BLaER1 (cell line): ENCODE measurements at regions not wholly inside any gene's neighbourhood (a gene's known extent, or its start where the extent isn't known, plus 50 kb on each side); places are given as distances from the start of the nearest gene placed in this dataset.

Experiments
- H3K27ac ChIP-seq: shearing (Covaris generic); formaldehyde crosslinking; 2 replicates; pipeline ENCODE4 v1.8.1; 2022
- H3K27me3 ChIP-seq: shearing (Covaris generic); formaldehyde crosslinking; 2 replicates; pipeline ENCODE4 v1.8.1; 2022
- H3K36me3 ChIP-seq: shearing (Covaris generic); formaldehyde crosslinking; 2 replicates; pipeline ENCODE4 v1.8.1; 2022
- H3K4me1 ChIP-seq: shearing (Covaris generic); formaldehyde crosslinking; 2 replicates; pipeline ENCODE4 v1.8.1; 2022
- H3K4me2 ChIP-seq: shearing (Covaris generic); formaldehyde crosslinking; 2 replicates; pipeline ENCODE4 v1.8.1; 2022
- H3K4me3 ChIP-seq: shearing (Covaris generic); formaldehyde crosslinking; 2 replicates; pipeline ENCODE4 v1.8.1; 2022
- H3K9ac ChIP-seq: shearing (Covaris generic); formaldehyde crosslinking; 2 replicates; pipeline ENCODE4 v1.8.1; 2022
- H3K9me3 ChIP-seq: shearing (Covaris generic); formaldehyde crosslinking; 2 replicates; pipeline ENCODE4 v1.8.1; 2022
- H4K20me1 ChIP-seq: shearing (Covaris generic); formaldehyde crosslinking; 2 replicates; pipeline ENCODE4 v1.8.1; 2022
- Cebpa-rat ChIP-seq: shearing (Covaris generic); IDR thresholded peaks from 2 replicates; pipeline ENCODE4 v1.8.1; 2022

DNA sequence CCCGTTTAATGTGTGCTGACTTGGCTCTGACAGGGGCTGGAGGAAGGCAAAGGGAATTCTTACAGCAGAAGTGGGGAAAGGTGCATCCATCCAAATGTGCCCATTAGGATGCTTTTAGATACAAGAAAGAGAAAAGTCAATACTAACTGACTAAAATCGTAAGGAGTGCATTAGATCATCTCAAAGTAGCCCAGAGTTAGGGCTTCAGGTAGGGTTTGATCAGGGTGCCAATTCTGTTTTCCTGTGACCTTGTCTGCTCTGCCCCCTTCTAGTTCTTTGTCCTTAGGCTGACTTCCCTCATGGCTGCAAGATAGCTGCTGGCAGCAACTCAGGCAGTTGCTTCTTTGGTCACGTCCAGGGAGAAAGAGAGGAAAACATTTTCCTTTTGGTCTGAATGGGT lies 240.8 kb downstream of the CDC5L start:
- Histone ChIP-seq H3K27me3 (no peaks in the 10 kb centered on the region), H3K36me3 (no peaks in the 10 kb centered on the region), H3K27ac (peak overlapping the region; percentile 77; the same call in 1 of the 2 replicates), H4K20me1 (no peaks in the 10 kb centered on the region), H3K9ac (no peak overlapping the region), H3K4me3 (no peak overlapping the region), H3K9me3 (no peaks in the 10 kb centered on the region), H3K4me1 (peaks cover 67% of the 10 kb centered on the region), H3K4me2 (peak overlapping the region; percentile 79; the same call in 1 of the 2 replicates)
- TF ChIP-seq Cebpa-rat: no peak

DNA sequence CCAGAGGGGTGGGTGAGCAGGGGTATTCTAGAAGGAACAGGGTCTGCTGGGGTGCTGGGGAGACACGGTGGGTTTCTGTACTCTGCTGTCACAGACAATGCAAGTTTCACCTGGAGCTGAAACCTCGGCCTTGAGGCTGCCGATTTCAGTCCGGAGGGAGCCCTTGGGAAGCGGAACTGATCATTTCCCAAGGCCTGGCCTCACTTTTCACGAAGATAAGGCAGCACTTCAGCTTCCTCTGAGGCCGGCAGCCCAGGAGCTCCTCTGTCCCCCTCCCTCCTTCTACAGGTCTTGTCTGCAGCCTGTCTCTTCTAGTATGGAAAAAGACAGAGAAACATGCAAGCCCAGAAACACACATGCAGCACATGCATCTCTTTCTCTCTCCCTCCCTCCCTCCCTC lies 242.1 kb downstream of the CDC5L start:
- Histone ChIP-seq H3K9me3 (no peaks in the 10 kb centered on the region), H3K27ac (0 out of 2 replicates have a peak overlapping the region, but pooled peaks have one; percentile 44), H3K9ac (no peak overlapping the region), H3K4me1 (peaks cover 55% of the 10 kb centered on the region), H3K4me2 (0 out of 2 replicates have a peak overlapping the region, but pooled peaks have one; percentile 18), H3K36me3 (no peaks in the 10 kb centered on the region), H4K20me1 (no peaks in the 10 kb centered on the region), H3K27me3 (no peaks in the 10 kb centered on the region), H3K4me3 (no peak overlapping the region)
- no peak for TF ChIP-seq Cebpa-rat

DNA sequence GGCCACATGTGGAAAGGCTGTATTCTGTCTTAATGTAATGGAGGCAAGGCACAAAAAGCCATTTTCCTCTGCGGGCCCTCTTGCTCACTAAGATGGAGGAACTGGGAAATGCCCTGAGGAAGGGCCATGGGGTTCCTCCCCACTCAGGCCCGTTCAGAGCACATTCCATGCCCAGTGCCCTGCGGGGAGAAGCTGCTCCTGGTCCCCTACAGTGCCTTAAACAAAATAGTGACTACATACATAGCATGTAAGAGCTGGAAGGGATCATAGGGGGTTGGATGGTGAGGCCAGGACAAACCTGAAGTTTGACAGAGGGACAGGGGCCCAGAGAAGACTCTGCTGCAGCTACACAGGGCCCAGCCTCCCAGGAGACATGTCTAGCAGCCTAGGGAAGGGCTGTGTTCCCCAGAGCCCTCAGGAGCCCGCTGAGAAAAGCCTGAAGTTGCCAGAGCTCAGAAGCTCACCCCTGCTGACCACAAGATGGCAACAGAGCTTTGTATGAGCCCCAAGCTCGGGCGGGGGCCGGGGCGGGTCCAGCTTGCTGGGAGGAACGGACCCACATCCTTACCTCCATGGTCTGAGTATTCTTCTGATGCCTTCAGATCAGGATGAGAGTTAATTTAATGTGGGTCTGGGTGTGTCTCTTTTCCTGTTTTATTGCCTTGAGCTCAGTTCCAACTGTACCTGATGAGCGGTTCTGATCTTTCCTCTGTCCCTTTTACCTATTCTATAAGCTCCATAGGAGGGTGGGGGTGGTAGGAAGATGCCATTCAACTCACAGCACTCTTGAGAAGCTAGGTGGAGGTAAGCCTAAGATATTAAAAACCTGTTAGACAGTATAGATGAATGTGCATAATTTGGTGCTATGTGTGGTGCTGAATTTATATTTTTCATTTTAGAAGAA lies 242.9 kb downstream of the CDC5L start:
- Histone ChIP-seq H3K27me3 (no peaks in the 10 kb centered on the region), H3K4me2 (peak overlapping the region; percentile 63)

DNA sequence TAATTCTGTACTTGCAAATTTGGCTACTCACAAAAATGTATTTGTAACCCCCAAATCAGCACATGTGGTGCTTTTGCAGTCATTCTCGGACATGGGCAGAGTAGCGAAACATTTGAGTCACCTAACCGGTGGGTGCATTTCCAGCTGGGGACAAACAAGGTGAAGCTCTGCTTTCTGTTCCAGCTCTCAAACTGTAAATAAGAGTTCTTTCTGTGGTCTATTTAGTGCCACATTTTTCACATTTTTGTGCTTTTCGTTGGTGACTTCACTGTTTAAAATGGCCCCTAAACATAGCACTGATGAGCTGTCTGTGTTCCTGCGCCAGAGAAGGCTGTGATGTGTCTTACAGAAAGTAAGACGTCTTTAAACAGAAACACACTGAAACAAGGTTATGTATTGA lies 244.5 kb downstream of the CDC5L start:
- H3K27ac ChIP-seq: no peak overlapping the region
- no peaks in the 10 kb centered on the region for H3K9me3 ChIP-seq
- no peak overlapping the region for H3K4me2 ChIP-seq
- no peak for TF ChIP-seq Cebpa-rat
- no peaks in the 10 kb centered on the region for H4K20me1 ChIP-seq
- no peaks in the 10 kb centered on the region for H3K27me3 ChIP-seq
- H3K36me3 ChIP-seq: no peaks in the 10 kb centered on the region
- H3K9ac ChIP-seq: no peak overlapping the region
- peaks cover 31% of the 10 kb centered on the region for H3K4me1 ChIP-seq
- H3K4me3 ChIP-seq: no peak overlapping the region

More for the DNA sequence above, 242.9 kb downstream of the CDC5L start:
- H3K9ac ChIP-seq: peak overlapping the region; percentile 58; the same call in 1 of the 2 replicates
- H3K4me3 ChIP-seq: no peak overlapping the region
- H3K27ac ChIP-seq: no peak overlapping the region
- H4K20me1 ChIP-seq: no peaks in the 10 kb centered on the region
- no peaks in the 10 kb centered on the region for H3K9me3 ChIP-seq
- TF ChIP-seq Cebpa-rat: no peak
- no peaks in the 10 kb centered on the region for H3K36me3 ChIP-seq
- H3K4me1 ChIP-seq: peaks cover 47% of the 10 kb centered on the region

DNA sequence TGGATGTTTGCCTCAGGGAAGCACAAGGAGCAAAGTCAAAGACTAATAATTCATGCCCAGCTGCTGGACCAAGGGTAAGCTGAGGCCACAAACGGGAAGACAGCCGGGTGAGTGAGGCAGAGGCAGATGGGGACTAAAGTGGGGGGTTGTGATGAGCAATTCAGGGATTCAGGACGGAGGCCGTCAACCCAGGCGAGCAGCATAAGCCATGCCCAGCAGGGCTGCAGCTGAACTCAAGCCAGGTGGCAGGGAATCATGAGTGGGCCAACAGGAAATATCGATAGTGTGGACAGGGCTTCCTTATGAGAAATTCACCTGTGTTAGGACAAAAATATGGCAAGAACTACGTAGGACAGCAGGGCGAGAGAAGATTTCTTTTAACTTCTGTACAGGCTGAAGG lies 246.8 kb downstream of the CDC5L start:
- H3K36me3 ChIP-seq: no peaks in the 10 kb centered on the region
- no peaks in the 10 kb centered on the region for H3K9me3 ChIP-seq
- H3K27ac ChIP-seq: no peak overlapping the region
- H3K27me3 ChIP-seq: no peaks in the 10 kb centered on the region
- no peak overlapping the region for H3K9ac ChIP-seq
- no peak overlapping the region for H3K4me2 ChIP-seq
- no peaks in the 10 kb centered on the region for H4K20me1 ChIP-seq
- no peak overlapping the region for H3K4me3 ChIP-seq
- TF ChIP-seq Cebpa-rat: no peak
- peaks cover 16% of the 10 kb centered on the region for H3K4me1 ChIP-seq

DNA sequence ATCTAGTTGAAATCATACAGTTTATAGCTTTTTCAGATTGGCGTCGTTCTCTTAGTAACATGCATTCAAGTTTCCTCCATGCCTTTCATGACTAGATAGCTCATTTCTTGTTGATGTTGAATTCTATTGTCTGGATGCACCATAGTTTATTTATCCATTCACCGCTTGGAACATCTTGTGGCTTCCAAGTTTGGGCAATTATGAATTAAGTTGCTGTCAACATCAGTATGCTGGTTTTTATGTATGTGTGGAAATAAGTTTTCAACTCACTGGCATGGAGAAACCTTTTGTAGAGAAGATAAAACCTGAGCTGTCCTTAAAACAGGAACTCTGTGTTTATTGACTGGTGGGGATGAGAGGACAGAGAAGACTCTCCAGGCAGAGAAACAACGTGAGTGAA lies 248.0 kb downstream of the CDC5L start:
- Histone ChIP-seq H3K9me3 (no peaks in the 10 kb centered on the region), H3K4me1 (peaks cover 6% of the 10 kb centered on the region), H4K20me1 (no peaks in the 10 kb centered on the region), H3K4me3 (no peak overlapping the region), H3K4me2 (no peak overlapping the region), H3K36me3 (no peaks in the 10 kb centered on the region), H3K9ac (no peak overlapping the region), H3K27ac (no peak overlapping the region), H3K27me3 (no peaks in the 10 kb centered on the region)
- no peak for TF ChIP-seq Cebpa-rat

DNA sequence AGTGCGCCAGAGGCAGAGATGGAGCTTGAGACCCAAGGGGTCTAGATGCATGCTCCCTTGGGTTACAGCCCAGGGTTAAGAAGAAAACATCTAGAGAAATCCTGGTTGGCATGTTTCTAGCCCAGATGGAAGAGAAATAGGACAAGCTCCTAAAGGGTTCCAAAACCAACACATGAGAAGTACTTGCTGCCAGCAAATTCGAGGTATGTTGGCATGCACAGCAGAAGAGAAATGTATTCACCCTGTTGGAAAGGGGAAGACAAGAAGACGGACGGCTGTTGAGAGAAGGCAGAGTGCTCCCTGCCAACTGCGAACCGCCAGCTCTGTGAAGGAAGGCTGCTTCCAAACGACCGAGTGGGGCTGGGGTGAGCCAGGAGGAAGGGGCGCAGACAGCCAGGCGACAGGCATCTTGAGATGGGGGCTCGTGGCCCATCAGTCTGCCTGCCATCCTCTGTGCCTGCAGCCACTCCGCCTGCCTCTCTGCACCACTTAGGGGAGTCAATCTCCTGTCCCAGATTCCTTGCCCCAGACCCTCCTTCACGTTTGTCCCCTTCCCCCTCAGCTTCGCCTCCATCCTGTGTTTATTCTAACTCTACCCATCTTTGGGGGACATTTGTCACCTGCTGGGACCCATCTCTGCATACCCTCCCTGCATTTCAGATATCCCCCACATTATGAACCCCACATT lies 249.2 kb downstream of the CDC5L start:
- Histone ChIP-seq H3K27ac (no peak overlapping the region), H4K20me1 (no peaks in the 10 kb centered on the region), H3K36me3 (no peaks in the 10 kb centered on the region), H3K4me2 (no peak overlapping the region), H3K9me3 (no peaks in the 10 kb centered on the region), H3K4me1 (no peaks in the 10 kb centered on the region), H3K9ac (no peak overlapping the region), H3K4me3 (no peak overlapping the region), H3K27me3 (no peaks in the 10 kb centered on the region)
- no peak for TF ChIP-seq Cebpa-rat

DNA sequence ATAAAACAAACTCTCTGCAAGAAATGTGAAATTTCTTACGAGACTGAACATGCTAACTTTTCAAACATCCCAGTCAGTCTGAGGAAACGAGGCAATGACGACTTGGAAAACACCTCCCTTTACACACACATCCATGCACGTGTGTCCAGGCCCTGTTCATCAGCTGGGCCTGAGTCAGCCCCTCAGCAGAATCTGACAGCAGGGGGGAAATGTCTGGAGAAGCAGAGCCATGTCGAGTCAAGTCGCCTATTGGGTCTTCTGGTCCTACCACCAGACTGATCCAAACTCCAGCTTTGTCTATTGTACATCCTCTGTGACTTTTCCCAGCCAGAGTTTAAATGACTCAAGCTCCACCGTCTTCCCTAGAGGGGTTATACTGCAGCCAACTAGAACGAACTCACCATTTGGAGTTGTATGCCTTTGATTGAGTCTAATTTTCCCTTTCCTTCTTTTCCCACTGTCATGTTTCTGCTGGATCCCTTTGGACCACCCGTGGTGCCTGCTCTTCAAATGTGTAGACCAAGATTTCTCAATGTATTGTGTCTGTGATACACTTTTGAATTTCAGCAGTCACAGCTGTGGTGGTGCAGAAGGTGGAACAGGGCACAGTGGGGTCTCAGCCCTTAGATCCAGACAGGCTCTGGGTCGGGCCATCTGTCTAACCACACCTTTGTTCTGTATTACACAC lies 254.0 kb downstream of the CDC5L start:
- H3K4me2 ChIP-seq: no peak overlapping the region
- H4K20me1 ChIP-seq: no peaks in the 10 kb centered on the region
- H3K27ac ChIP-seq: no peak overlapping the region
- peaks cover 6% of the 10 kb centered on the region for H3K4me1 ChIP-seq
- no peak overlapping the region for H3K4me3 ChIP-seq
- H3K27me3 ChIP-seq: no peaks in the 10 kb centered on the region
- H3K9me3 ChIP-seq: no peaks in the 10 kb centered on the region
- TF ChIP-seq Cebpa-rat: no peak
- no peaks in the 10 kb centered on the region for H3K36me3 ChIP-seq
- no peak overlapping the region for H3K9ac ChIP-seq

DNA sequence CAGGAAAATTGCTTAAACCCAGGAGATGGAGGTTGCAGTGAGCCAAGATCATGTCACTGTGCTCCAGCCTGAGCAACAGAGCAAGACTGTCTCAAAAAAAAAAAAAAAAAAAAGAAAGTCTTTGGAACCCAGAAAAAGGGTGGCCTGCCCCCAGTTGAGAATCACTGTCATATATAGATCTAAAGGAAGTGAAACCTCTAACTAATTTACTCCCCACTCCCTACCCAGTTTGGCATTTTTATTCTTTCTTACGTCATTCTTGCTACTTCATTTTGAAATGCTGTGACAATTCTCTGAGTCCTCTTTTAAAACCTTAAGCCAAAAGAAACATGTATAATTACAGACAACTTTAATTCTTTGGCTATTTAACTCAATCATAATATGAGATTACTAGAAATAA lies 254.8 kb downstream of the CDC5L start:
- H3K4me2 ChIP-seq: no peak overlapping the region
- no peak overlapping the region for H3K27ac ChIP-seq
- H3K4me1 ChIP-seq: peaks cover 6% of the 10 kb centered on the region
- H3K27me3 ChIP-seq: no peaks in the 10 kb centered on the region
- no peaks in the 10 kb centered on the region for H4K20me1 ChIP-seq
- no peak overlapping the region for H3K9ac ChIP-seq
- no peaks in the 10 kb centered on the region for H3K9me3 ChIP-seq
- TF ChIP-seq Cebpa-rat: no peak
- H3K4me3 ChIP-seq: no peak overlapping the region
- no peaks in the 10 kb centered on the region for H3K36me3 ChIP-seq
